Trophoblast cell (in vitro differentiated cells and primary cell): ENCODE measurements at regions not wholly inside any gene's neighbourhood (a gene's known extent, or its start where the extent isn't known, plus 50 kb on each side); places are given as distances from the start of the nearest gene placed in this dataset.

Source experiments
- DNase-seq, 2 donors: peaks; one replicate each; pipeline ENCODE4 v3.0.0-alpha.2; 2016
- H2AFZ ChIP-seq: 2 replicates; pipeline ENCODE4 v1.6.1; 2013; ENCODE audit warnings: low read length, moderate library complexity, mild to moderate bottlenecking; ENCODE audit not compliant: insufficient read depth, poor library complexity
- H2AK5ac ChIP-seq: 2 replicates; pipeline ENCODE4 v1.6.1; 2013; ENCODE audit warnings: mild to moderate bottlenecking, low read length
- H2BK120ac ChIP-seq: 2 replicates; pipeline ENCODE4 v1.6.1; 2013; ENCODE audit warnings: low read length, mild to moderate bottlenecking, moderate library complexity; ENCODE audit not compliant: insufficient read depth, poor library complexity
- H2BK12ac ChIP-seq: 2 replicates; pipeline ENCODE4 v1.6.1; 2013; ENCODE audit warnings: mild to moderate bottlenecking, low read length, moderate library complexity
- H2BK5ac ChIP-seq: 2 replicates; pipeline ENCODE4 v1.6.1; 2013; ENCODE audit warnings: low read length, low read depth, moderate library complexity, mild to moderate bottlenecking; ENCODE audit not compliant: poor library complexity
- H3K14ac ChIP-seq: 2 replicates; pipeline ENCODE4 v1.6.1; 2013; ENCODE audit warnings: mild to moderate bottlenecking, low read length
- H3K18ac ChIP-seq: 2 replicates; pipeline ENCODE4 v1.6.1; 2013; ENCODE audit warnings: mild to moderate bottlenecking, low read length
- H3K23ac ChIP-seq: 2 replicates; pipeline ENCODE4 v1.6.1; 2013; ENCODE audit warnings: low read length
- H3K27ac ChIP-seq: 2 replicates; pipeline ENCODE4 v1.5.1; 2013; ENCODE audit warnings: low read depth, mild to moderate bottlenecking, inconsistent platforms, low read length, moderate library complexity
- H3K27me3 ChIP-seq: 2 replicates; pipeline ENCODE4 v1.6.1; 2013; ENCODE audit warnings: inconsistent platforms, mild to moderate bottlenecking, low read length, moderate library complexity; ENCODE audit not compliant: insufficient read depth
- H3K36me3 ChIP-seq, 2 experiments: 1 replicate in 1 of 2; 2 replicates in 1 of 2; pipeline ENCODE4 v1.6.1; 2013; ENCODE audit warnings: low read length in 2 of 2, mild to moderate bottlenecking in 2 of 2, moderate library complexity in 1 of 2; ENCODE audit not compliant: insufficient read depth in 2 of 2, control insufficient read depth in 1 of 2
- H3K4ac ChIP-seq: 2 replicates; pipeline ENCODE4 v1.6.1; 2013; ENCODE audit warnings: low read depth, mild to moderate bottlenecking, low read length, moderate library complexity
- H3K4me1 ChIP-seq, 2 experiments: 1 replicate in 1 of 2; 2 replicates in 1 of 2; pipeline ENCODE4 v1.6.1; 2013; ENCODE audit warnings: low read length in 2 of 2, mild to moderate bottlenecking in 2 of 2, moderate library complexity in 1 of 2; ENCODE audit not compliant: insufficient read depth in 2 of 2, control insufficient read depth in 1 of 2
- H3K4me2 ChIP-seq: 2 replicates; pipeline ENCODE4 v1.6.1; 2013; ENCODE audit warnings: inconsistent platforms, mild to moderate bottlenecking, low read length, moderate library complexity
- H3K4me3 ChIP-seq: 2 replicates; pipeline ENCODE4 v1.5.1; 2013; ENCODE audit warnings: mild to moderate bottlenecking, low read depth, low read length, inconsistent platforms
- H3K79me1 ChIP-seq: one replicate; pipeline ENCODE4 v1.6.1; 2013; ENCODE audit warnings: low read length
- H3K79me2 ChIP-seq: 2 replicates; pipeline ENCODE4 v1.6.1; 2013; ENCODE audit warnings: low read length, mild to moderate bottlenecking; ENCODE audit not compliant: control insufficient read depth, insufficient read depth, poor library complexity
- H3K9ac ChIP-seq: 2 replicates; pipeline ENCODE4 v1.6.1; 2013; ENCODE audit warnings: mild to moderate bottlenecking, low read length
- H3K9me3 ChIP-seq: 2 replicates; pipeline ENCODE4 v1.6.1; 2013; ENCODE audit warnings: low read depth, mild to moderate bottlenecking, control low read depth, inconsistent platforms, low read length; ENCODE audit not compliant: insufficient read depth
- H4K12ac ChIP-seq: 2 replicates; pipeline ENCODE4 v1.6.1; 2013; ENCODE audit warnings: low read depth, mild to moderate bottlenecking, low read length, moderate library complexity
- H4K8ac ChIP-seq: 2 replicates; pipeline ENCODE4 v1.6.1; 2013; ENCODE audit warnings: low read depth, mild to moderate bottlenecking, low read length, moderate library complexity
- H4K91ac ChIP-seq: one replicate; pipeline ENCODE4 v1.6.1; 2013; ENCODE audit warnings: low read depth, mild to moderate bottlenecking, low read length, moderate library complexity
- WGBS: extraction: QIAGEN DNeasy Blood & Tissue Kit; methylation state at CpG from one replicate; pipeline ENCODE4 v1.1.7; 2013; ENCODE audit warnings: missing lambda C conversion rate; ENCODE audit not compliant: insufficient read length, insufficient coverage; ENCODE audit errors: extremely low coverage; 5-methylcytosine and 5-hydroxymethylcytosine counted together

GRCh38 chr18:51486735-51487366 is 289.4 kb upstream of the MEX3C start:
- H4K8ac ChIP-seq: no peak overlapping the region
- H3K36me3 ChIP-seq: no peaks in the 10 kb centered on the region
- no peaks in the 10 kb centered on the region for H3K79me2 ChIP-seq
- no peak overlapping the region for H3K14ac ChIP-seq
- no peak overlapping the region for H2AK5ac ChIP-seq
- H2BK120ac ChIP-seq: no peak overlapping the region
- no peaks in the 10 kb centered on the region for H3K9me3 ChIP-seq
- H3K4ac ChIP-seq: no peak overlapping the region
- H4K91ac ChIP-seq: no peak overlapping the region
- DNase-seq: no peak
- no peak overlapping the region for H4K12ac ChIP-seq
- H3K4me2 ChIP-seq: no peak overlapping the region
- no peak overlapping the region for H3K23ac ChIP-seq
- no peaks in the 10 kb centered on the region for H3K4me1 ChIP-seq
- H2BK5ac ChIP-seq: no peak overlapping the region
- no peak overlapping the region for H3K4me3 ChIP-seq
- no peak overlapping the region for H3K9ac ChIP-seq
- no peak overlapping the region for H3K27ac ChIP-seq
- no peak overlapping the region for H2AFZ ChIP-seq
- WGBS: no CpG with 5 or more reads among the region's 6 CpGs
- no peak overlapping the region for H2BK12ac ChIP-seq
- no peak overlapping the region for H3K18ac ChIP-seq
- no peaks in the 10 kb centered on the region for H3K79me1 ChIP-seq
- no peaks in the 10 kb centered on the region for H3K27me3 ChIP-seq

- Histone ChIP-seq H3K27ac (no peak overlapping the region), H3K4me2 (no peak overlapping the region), H3K4me1 (no peaks in the 10 kb centered on the region), H2AFZ (no peak overlapping the region), H4K91ac (no peak overlapping the region), H3K14ac (no peak overlapping the region), H3K79me1 (no peaks in the 10 kb centered on the region), H3K18ac (no peak overlapping the region), H3K4me3 (no peak overlapping the region), H3K9me3 (no peaks in the 10 kb centered on the region), H4K8ac (no peak overlapping the region), H4K12ac (no peak overlapping the region), H3K4ac (no peak overlapping the region), H3K79me2 (no peaks in the 10 kb centered on the region), H2AK5ac (no peak overlapping the region), H3K36me3 (no peaks in the 10 kb centered on the region), H2BK5ac (no peak overlapping the region), H3K9ac (no peak overlapping the region), H2BK12ac (no peak overlapping the region), H2BK120ac (no peak overlapping the region), H3K23ac (no peak overlapping the region), H3K27me3 (no peaks in the 10 kb centered on the region)
- no peak for DNase-seq
- no CpG with 5 or more reads among the region's 3 CpGs for WGBS
Observed at GRCh38 chr18:51490417-51490816, 292.9 kb upstream of the MEX3C start.

GRCh38 chr18:51490860-51491259 is 293.4 kb upstream of the MEX3C start:
- no peak overlapping the region for H2BK12ac ChIP-seq
- no peaks in the 10 kb centered on the region for H3K9me3 ChIP-seq
- H3K79me1 ChIP-seq: no peaks in the 10 kb centered on the region
- no peak for DNase-seq
- H3K4me1 ChIP-seq: no peaks in the 10 kb centered on the region
- H3K18ac ChIP-seq: no peak overlapping the region
- no CpG with 5 or more reads among the region's 3 CpGs for WGBS
- no peak overlapping the region for H3K4me3 ChIP-seq
- no peaks in the 10 kb centered on the region for H3K79me2 ChIP-seq
- no peak overlapping the region for H2BK5ac ChIP-seq
- H2BK120ac ChIP-seq: no peak overlapping the region
- no peak overlapping the region for H3K27ac ChIP-seq
- no peak overlapping the region for H2AFZ ChIP-seq
- no peak overlapping the region for H3K23ac ChIP-seq
- no peaks in the 10 kb centered on the region for H3K27me3 ChIP-seq
- no peak overlapping the region for H4K12ac ChIP-seq
- no peak overlapping the region for H3K4me2 ChIP-seq
- no peak overlapping the region for H3K14ac ChIP-seq
- no peak overlapping the region for H3K9ac ChIP-seq
- no peak overlapping the region for H3K4ac ChIP-seq
- H2AK5ac ChIP-seq: no peak overlapping the region
- no peak overlapping the region for H4K8ac ChIP-seq
- no peak overlapping the region for H4K91ac ChIP-seq
- no peaks in the 10 kb centered on the region for H3K36me3 ChIP-seq

DNA sequence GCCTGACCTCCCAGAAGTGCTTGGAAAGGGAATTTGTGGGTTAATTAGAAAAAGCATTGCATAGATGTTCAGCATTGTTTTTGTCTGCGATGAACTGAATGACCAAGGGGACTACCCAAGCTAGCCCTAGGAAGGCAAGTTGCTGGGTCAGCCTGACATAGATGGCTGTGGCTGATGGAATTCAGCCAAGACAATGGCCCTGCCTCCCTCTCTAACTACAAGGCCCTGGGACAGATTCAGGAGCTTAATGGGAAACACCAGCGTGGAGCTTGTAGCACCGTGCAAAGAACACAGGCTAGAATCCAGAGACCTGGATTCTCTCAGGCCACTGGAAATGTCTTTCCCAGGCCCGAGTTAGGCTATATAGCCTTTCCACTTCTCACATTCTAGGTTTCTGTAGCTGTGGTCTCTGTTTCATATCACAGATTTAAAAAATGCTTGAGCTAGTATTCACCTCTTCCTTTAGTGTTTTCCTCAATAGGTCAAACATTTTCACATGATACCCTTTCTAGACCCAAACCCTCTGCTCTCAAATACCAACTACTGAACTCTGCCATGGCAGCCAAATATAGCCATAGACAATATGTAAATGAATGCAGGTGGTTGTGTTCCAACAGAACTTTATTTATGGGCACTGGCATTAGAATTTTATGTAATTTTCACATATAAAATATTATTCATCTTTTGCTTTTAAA is 294.3 kb upstream of the MEX3C start:
- Histone ChIP-seq H3K4me1 (no peaks in the 10 kb centered on the region), H4K12ac (no peak overlapping the region), H3K4ac (no peak overlapping the region), H3K27ac (no peak overlapping the region), H3K18ac (no peak overlapping the region), H4K91ac (no peak overlapping the region), H3K4me2 (no peak overlapping the region), H3K23ac (no peak overlapping the region), H3K36me3 (no peaks in the 10 kb centered on the region), H3K9ac (no peak overlapping the region), H3K79me2 (no peaks in the 10 kb centered on the region), H3K79me1 (no peaks in the 10 kb centered on the region), H2BK5ac (no peak overlapping the region), H2AFZ (no peak overlapping the region), H2BK120ac (no peak overlapping the region), H2BK12ac (no peak overlapping the region), H3K4me3 (no peak overlapping the region), H2AK5ac (no peak overlapping the region), H3K9me3 (no peaks in the 10 kb centered on the region), H3K14ac (no peak overlapping the region), H4K8ac (no peak overlapping the region), H3K27me3 (no peaks in the 10 kb centered on the region)
- no peak for DNase-seq
- WGBS: no CpG with 5 or more reads among the region's 4 CpGs
